GM23248 (cell line): ENCODE measurements at regions not wholly inside any gene's neighbourhood (a gene's known extent, or its start where the extent isn't known, plus 50 kb on each side); places are given as distances from the start of the nearest gene placed in this dataset.

Experiments used
- EZH2 ChIP-seq: fragments of 200-600 bp; sonication (generic); IDR thresholded peaks from 2 replicates; pipeline ENCODE4 v1.6.1; 2018; ENCODE audit warnings: antibody characterized with exemption, mild to moderate bottlenecking; ENCODE audit not compliant: insufficient read depth, poor library complexity, severe bottlenecking
- EZH2phosphoT487 ChIP-seq: fragments of 200-600 bp; sonication (generic); IDR thresholded peaks from 2 replicates; pipeline ENCODE4 v1.6.1; 2018; ENCODE audit warnings: antibody characterized with exemption, moderate library complexity, mild to moderate bottlenecking, low read depth; ENCODE audit not compliant: insufficient read depth

DNA sequence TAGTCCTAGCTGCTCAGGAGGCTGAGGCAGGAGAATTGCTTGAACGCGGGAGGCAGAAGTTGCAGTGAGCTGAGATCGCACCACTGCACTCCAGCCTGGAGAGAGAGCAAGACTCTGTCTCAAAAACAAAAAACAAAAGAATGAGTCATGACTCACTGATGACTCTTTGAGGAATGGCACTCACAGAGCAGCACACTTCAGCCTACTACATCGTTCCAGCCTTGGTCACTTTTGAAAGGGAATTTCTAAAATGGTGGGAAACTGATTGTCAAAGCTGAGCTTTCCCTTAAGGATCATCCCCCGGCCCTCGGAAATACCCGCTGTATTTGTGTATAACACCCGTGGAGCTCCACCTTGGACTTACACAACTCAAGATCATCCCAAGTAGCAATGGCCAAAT lies 217.3 kb upstream of the HS6ST1 start:
- TF ChIP-seq EZH2 = no peak
- TF ChIP-seq EZH2phosphoT487 = no peak
